ENCODE measurements at regions not wholly inside any gene's neighbourhood (a gene's known extent, or its start where the extent isn't known, plus 50 kb on each side); places are given as distances from the start of the nearest gene placed in this dataset.
"Not testable (repeated sequence)": the region's sequence is repeated elsewhere in the genome, so short reads cannot be mapped to it uniquely, and the experiment has no call there.

DNA sequence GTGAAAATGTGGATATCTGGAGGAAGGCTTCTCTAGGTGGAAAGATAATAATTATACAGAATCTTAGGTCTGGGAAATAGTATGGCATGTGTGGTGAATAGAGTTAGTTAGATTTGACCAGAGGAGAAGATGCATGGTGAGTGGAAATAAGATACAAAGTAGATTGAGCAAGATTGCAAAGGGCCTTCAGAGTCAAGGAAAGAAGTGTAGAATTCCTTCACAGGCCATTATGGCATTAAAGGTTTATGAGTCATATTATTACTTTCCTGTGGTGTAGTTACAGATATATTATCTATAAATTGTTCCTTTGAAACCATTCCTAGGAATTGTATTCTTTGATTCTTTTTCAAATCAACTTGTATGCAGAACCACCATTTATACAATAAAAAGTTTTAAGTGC, 660.3 kb downstream of the SI start:
- Histone ChIP-seq H3K4me3 (no peak overlapping the region), H3K36me3 (ENCODE audit: low read depth) (no peaks in the 10 kb centered on the region), H3K4me1 (ENCODE audit: low read depth) (no peaks in the 10 kb centered on the region), H3K9me3 (no peaks in the 10 kb centered on the region)
- intact Hi-C loops (cut with DNase I, micrococcal nuclease), result no loop called here
- no peak for DNase-seq
- no peak for ATAC-seq
- TF ChIP-seq, protein P1, sequence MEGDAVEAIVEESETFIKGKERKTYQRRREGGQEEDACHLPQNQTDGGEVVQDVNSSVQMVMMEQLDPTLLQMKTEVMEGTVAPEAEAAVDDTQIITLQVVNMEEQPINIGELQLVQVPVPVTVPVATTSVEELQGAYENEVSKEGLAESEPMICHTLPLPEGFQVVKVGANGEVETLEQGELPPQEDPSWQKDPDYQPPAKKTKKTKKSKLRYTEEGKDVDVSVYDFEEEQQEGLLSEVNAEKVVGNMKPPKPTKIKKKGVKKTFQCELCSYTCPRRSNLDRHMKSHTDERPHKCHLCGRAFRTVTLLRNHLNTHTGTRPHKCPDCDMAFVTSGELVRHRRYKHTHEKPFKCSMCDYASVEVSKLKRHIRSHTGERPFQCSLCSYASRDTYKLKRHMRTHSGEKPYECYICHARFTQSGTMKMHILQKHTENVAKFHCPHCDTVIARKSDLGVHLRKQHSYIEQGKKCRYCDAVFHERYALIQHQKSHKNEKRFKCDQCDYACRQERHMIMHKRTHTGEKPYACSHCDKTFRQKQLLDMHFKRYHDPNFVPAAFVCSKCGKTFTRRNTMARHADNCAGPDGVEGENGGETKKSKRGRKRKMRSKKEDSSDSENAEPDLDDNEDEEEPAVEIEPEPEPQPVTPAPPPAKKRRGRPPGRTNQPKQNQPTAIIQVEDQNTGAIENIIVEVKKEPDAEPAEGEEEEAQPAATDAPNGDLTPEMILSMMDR (IDR thresholded peaks at IDR 0.05), result no peak

DNA sequence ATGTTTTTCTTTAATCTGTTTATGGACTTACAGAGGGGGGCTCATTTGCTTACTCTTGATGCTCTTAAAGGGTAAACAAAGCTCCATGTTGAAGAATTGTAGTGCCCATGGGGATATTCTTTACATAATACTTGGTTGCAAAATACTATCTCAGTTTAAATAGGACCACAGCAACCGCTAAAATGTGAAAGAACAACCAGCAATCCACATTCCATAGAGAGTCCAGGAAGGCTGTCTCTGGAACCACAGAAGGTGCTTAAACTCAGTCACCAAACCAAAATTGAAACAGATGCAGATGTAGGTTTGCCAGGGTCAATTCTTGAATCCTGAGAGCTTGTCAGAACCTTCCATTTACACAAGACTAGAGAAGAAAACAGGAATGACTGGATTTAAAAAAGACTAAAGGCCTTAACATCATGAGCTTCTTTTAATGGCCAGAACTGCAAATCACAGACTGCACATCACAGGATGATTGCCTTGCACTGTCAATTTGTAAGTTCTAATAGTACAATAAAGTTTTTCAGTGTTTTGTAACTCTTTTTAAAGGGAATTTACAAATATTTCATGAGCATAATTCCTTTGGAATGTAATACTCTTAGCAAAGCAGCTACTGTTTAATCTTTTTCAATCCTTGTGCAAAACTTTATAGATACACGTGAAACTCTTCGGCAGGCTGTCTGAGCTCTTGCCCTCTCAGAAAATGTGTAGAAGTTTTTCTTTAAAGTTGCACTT, 661.6 kb downstream of the SI start:
- Histone ChIP-seq H3K4me1 (ENCODE audit: low read depth) (no peaks in the 10 kb centered on the region), H3K4me3 (no peak overlapping the region), H3K9me3 (no peaks in the 10 kb centered on the region), H3K36me3 (ENCODE audit: low read depth) (no peaks in the 10 kb centered on the region)
- intact Hi-C loops (cut with DNase I, micrococcal nuclease), result no loop called here
- no peak for ATAC-seq
- TF ChIP-seq, protein P1 (IDR thresholded peaks at IDR 0.05), result no peak
- DNase-seq, result no peak

DNA sequence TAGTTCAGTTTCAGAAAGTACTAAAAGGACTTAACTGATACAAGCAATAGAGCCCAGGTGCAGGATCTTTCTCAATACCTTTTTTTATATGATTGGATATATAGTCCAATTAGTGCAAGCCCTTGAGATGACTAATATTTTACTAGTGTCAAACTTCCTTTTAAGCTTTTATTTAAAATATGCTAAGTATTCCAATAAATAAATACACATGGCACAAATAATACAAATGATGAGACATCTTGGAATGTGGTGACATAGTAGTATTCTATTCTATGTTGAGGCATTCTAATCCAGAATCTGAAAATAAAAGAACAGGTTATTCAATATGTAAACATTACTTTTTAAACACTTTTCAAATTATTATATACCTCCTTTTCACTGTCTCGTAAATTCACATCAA, 670.0 kb downstream of the SI start:
- intact Hi-C loops (cut with DNase I, micrococcal nuclease), result no loop called here
- TF ChIP-seq, protein P1 (IDR thresholded peaks at IDR 0.05), result no peak
- ATAC-seq (no peak), DNase-seq (no peak)
- no peaks in the 10 kb centered on the region for H3K36me3 ChIP-seq (ENCODE audit: low read depth)
- H3K4me3 ChIP-seq, result no peak overlapping the region
- peaks cover 9% of the 10 kb centered on the region for H3K4me1 ChIP-seq (ENCODE audit: low read depth)
- no peaks in the 10 kb centered on the region for H3K9me3 ChIP-seq

- Histone ChIP-seq H3K9me3 (no peaks in the 10 kb centered on the region), H3K36me3 (ENCODE audit: low read depth) (no peaks in the 10 kb centered on the region), H3K4me3 (no peak overlapping the region), H3K4me1 (ENCODE audit: low read depth) (peaks cover 9% of the 10 kb centered on the region)
- TF ChIP-seq, protein P1 (IDR thresholded peaks at IDR 0.05), result no peak
- DNase-seq (peak in 1 of 3 donors; percentile 70), ATAC-seq (peak; percentile 99)
- intact Hi-C loops (cut with DNase I, micrococcal nuclease), result no loop called here
Measured at GRCh38 chr3:164407111-164407510, 671.2 kb downstream of the SI start.

DNA sequence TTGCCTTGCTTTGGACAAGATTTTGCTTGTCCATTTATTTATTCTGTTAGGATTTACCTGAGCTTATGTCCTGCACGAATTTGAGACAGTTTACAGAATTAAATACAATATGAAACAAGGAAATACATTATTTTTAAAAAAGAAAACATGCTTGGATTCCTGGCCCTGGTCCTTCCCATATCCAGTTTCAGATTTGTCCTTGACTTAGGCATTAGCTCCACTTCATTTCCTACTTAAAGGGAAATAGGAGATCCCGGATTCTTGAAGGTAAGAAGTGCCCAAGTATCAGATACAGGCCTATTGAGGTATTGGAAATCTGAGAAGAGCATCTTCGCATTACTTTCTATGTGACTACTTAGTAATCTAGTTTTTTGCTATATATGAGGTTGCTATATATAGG, 672.0 kb downstream of the SI start:
- DNase-seq, result no peak
- ATAC-seq, result no peak
- intact Hi-C loops (cut with DNase I, micrococcal nuclease), result no loop called here
- TF ChIP-seq, protein P1 (IDR thresholded peaks at IDR 0.05), result no peak
- no peaks in the 10 kb centered on the region for H3K9me3 ChIP-seq
- no peaks in the 10 kb centered on the region for H3K36me3 ChIP-seq (ENCODE audit: low read depth)
- H3K4me3 ChIP-seq, result no peak overlapping the region
- H3K4me1 ChIP-seq (ENCODE audit: low read depth), result peaks cover 9% of the 10 kb centered on the region

DNA sequence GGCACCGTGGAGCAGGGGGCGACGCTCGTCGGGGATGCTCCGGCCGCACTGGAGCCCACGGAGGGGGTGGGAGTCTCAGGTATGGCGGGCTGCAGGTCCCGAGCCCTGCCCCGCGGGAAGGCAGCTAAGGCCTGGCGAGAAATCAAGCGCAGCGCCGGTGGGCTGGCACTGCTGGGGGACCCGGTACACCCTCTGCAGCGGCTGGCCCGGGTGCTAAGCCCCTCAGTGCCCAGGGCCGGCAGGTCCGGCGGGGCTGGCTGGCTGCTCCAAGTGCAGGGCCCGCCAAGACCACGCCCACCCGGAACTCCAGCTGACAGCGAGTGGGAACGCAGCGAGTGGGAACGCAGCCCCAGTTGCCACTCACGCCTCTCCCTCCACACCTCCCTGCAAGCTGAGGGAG, 676.4 kb downstream of the SI start:
- Histone ChIP-seq H3K4me1 (ENCODE audit: low read depth) (peaks cover 9% of the 10 kb centered on the region), H3K36me3 (ENCODE audit: low read depth) (no peaks in the 10 kb centered on the region), H3K9me3 (no peaks in the 10 kb centered on the region), H3K4me3 (no peak overlapping the region)
- intact Hi-C loops (cut with DNase I, micrococcal nuclease), result no loop called here
- no peak for ATAC-seq
- DNase-seq, result no peak
- TF ChIP-seq, protein P1 (IDR thresholded peaks at IDR 0.05), result no peak

DNA sequence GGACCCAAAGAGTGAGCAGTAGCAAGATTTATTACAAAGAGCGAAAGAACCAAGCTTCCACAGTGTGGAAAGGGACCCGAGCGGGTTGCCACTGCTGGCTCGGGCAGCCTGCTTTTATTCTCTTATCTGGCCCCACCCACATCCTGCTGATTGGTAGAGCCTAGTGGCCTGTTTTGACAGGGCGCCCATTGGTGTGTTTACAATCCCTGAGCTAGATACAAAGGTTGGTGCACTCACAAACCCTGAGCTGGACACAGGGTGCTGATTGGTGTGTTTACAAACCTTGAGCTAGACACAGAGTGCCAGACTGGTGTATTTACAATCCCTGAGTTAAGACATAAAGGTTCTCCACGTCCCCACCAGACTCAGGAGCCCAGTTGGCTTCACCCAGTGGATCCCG, 676.9 kb downstream of the SI start:
- H3K9me3 ChIP-seq; DNase-seq; ATAC-seq; H3K36me3 ChIP-seq (ENCODE audit: low read depth); intact Hi-C loops (cut with DNase I, micrococcal nuclease); H3K4me1 ChIP-seq (ENCODE audit: low read depth); H3K4me3 ChIP-seq: not testable (repeated sequence)
